ENCODE measurements at regions not wholly inside any gene's neighbourhood (a gene's known extent, or its start where the extent isn't known, plus 50 kb on each side); places are given as distances from the start of the nearest gene placed in this dataset.

DNA sequence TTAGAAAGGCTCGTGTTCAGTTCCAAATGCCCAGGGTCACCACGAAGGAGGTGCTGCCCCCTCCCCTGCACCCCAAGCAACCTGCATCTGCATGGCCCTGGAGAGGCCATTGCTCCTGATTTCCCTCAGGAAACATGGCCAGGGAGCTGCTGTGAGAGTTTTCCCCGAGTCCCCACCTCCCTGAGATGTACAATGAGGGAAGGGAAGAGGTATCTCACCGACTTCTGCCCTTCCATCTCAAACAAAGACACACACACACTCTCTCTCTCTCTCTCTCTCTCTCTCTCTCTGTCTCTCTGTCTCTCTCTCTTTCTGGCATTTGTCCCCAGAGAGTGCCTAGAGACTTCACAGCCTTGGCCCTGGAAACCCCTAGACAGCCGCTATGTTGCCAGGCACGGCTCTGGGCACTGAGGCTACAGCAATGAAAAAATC lies 120.4 kb downstream of the MRPL14 start:
- Histone ChIP-seq H3K36me3 (no peaks in the 10 kb centered on the region), H3K27me3 (no peaks in the 10 kb centered on the region), H3K9me3 (no peaks in the 10 kb centered on the region), H3K4me1 (no peaks in the 10 kb centered on the region), H3K27ac (no peak overlapping the region), H3K4me3 (no peak overlapping the region)
- ATAC-seq (no peak), DNase-seq (no peak), FAIRE-seq (no peak)
- intact Hi-C loops (cut with DNase I): no loop called here
- TF ChIP-seq, protein P1, sequence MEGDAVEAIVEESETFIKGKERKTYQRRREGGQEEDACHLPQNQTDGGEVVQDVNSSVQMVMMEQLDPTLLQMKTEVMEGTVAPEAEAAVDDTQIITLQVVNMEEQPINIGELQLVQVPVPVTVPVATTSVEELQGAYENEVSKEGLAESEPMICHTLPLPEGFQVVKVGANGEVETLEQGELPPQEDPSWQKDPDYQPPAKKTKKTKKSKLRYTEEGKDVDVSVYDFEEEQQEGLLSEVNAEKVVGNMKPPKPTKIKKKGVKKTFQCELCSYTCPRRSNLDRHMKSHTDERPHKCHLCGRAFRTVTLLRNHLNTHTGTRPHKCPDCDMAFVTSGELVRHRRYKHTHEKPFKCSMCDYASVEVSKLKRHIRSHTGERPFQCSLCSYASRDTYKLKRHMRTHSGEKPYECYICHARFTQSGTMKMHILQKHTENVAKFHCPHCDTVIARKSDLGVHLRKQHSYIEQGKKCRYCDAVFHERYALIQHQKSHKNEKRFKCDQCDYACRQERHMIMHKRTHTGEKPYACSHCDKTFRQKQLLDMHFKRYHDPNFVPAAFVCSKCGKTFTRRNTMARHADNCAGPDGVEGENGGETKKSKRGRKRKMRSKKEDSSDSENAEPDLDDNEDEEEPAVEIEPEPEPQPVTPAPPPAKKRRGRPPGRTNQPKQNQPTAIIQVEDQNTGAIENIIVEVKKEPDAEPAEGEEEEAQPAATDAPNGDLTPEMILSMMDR (IDR thresholded peaks at IDR 0.05): no peak
- 80 to 81% methylated on average over 6 of the region's 6 CpGs for WGBS, 2 donors

DNA sequence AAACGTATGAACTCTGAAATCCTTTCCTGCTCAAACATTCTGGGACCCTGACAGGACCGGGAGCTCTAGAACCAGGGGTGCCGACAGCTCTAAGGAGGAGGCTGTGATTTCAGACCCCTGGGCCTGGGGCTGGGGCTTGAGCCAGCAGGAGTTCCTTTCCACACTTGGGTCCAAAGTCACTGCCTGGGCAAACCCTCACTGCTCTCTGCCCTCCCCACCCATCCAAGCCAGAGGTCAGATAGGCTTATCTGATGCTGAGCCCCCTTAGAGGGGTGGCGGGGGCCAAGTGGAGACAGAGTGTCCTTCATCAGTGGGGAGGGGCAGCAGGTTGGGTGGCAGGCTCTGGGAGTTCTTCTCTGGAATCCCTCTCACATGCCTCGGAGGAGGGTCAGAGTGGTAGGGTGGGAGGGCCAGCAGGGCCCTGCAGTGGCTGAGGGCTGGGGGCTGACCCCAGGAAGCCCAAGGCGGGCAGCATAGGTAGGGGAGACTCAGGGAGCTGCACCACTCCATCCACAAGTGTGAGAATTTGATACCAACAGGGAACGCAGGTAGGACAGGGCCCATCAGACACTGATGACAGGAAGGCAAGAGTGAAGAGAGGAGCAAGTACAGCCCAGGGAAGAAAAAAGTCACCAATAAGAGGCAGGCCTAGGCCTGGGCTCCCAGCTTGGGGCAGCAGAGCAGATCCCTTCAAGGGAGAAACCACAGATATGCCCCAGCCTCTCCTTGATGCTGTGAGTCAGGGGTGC lies 121.0 kb downstream of the MRPL14 start:
- 84 to 89% methylated on average over 7 of the region's 7 CpGs for WGBS, 2 donors
- Histone ChIP-seq H3K4me1 (peaks cover 0 to 3% (median 0%) of the 10 kb centered on the region in 3 donors), H3K36me3 (no peaks in the 10 kb centered on the region), H3K27ac (no peak overlapping the region), H3K4me3 (no peak overlapping the region), H3K9me3 (no peaks in the 10 kb centered on the region), H3K27me3 (no peaks in the 10 kb centered on the region)
- no peak for ATAC-seq
- DNase-seq: no peak
- intact Hi-C loops (cut with DNase I): no loop called here
- TF ChIP-seq, protein P1 (IDR thresholded peaks at IDR 0.05): no peak
- no peak for FAIRE-seq

DNA sequence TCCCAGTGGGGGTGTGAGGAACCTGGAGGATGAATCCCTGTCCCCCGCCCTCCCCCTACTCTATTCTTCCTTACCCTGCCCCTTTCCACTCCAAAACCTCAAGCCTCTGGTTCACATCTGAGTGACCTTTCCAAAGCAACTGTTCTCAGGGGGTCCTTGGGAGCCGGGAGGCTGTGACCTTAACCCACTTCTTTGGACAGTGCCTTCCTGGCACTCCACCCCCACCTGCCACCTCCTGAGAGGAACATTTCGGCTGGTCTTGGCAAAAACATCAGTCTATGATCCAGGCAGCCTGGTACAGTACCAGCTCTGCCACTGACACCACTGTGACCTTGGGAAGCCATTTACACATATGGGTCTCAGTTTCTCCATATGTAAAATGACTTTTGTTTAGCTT lies 121.7 kb downstream of the MRPL14 start:
- Histone ChIP-seq H3K27me3 (no peaks in the 10 kb centered on the region), H3K36me3 (no peaks in the 10 kb centered on the region), H3K4me3 (no peak overlapping the region), H3K27ac (no peak overlapping the region), H3K9me3 (no peaks in the 10 kb centered on the region), H3K4me1 (peaks cover 0 to 3% (median 0%) of the 10 kb centered on the region in 3 donors)
- TF ChIP-seq, protein P1 (IDR thresholded peaks at IDR 0.05): no peak
- WGBS, 2 donors: 46 to 50% methylated on average over 3 of the region's 3 CpGs
- ATAC-seq: no peak
- intact Hi-C loops (cut with DNase I): no loop called here
- DNase-seq: no peak
- FAIRE-seq: no peak

DNA sequence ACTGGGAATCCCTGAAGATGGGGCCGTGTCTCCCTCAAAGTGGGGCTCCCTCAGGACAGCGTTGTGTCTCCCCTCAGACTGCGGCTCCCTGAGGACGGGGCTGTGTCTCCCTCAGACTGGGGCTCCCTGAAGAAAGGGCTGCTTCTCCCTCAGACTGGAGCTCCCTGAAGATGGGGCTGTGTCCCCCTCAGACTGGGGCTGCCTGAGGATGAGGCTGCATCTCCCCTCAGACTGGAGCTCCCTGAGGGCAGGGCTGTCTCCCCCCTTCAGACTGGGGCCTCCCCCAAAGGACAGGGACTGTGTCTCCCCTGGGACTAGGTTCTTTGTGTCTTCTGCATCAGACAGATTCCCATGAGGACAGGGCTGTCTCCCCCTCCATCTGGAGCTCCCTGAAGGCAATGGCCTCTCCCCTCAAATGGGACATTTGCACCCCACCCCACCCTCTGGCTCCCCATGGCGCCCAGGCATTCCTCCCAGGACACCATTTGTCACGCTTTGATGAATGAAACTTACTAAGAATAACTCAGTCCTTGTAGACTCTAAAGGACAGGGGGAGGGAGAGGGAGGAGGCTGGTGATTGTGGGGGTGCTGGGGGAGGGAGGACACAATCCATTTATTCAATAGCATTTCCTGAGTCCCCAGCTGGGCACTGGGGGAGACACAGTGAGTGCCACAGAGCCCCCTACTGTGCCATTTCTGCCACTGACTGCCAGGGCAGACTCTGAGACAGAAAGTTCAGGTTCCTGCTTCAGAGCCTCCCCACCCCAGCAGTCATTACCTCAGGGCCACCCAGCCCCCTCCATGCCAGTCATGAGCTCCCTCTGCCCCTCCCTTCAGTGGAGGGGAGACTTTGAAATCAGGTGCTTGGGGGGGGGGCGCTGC lies 122.4 kb downstream of the MRPL14 start:
- Histone ChIP-seq H3K36me3 (no peaks in the 10 kb centered on the region), H3K4me3 (no peak overlapping the region), H3K4me1 (peaks cover 0 to 3% (median 0%) of the 10 kb centered on the region in 3 donors), H3K9me3 (no peaks in the 10 kb centered on the region), H3K27ac (no peak overlapping the region), H3K27me3 (no peaks in the 10 kb centered on the region)
- FAIRE-seq (no peak), ATAC-seq (peak in 2 of 4 donors; percentile 2 to 16), DNase-seq (peak in 1 of 6 donors; percentile 43)
- TF ChIP-seq, protein P1 (IDR thresholded peaks at IDR 0.05): peak in 1 of 4 donors; percentile 22
- 64 to 69% methylated on average over 7 of the region's 7 CpGs for WGBS, 2 donors
- intact Hi-C loops (cut with DNase I): no loop called here

Data from pancreas (tissue), 10 donors.